Stimulated activated CD8-positive, alpha-beta memory T cell treated with anti-CD3 and anti-CD28 coated beads, Interleukin-7, amount 100 ng/mL, for 24 hours (primary cell): ENCODE measurements at regions not wholly inside any gene's neighbourhood (a gene's known extent, or its start where the extent isn't known, plus 50 kb on each side); places are given as distances from the start of the nearest gene placed in this dataset.
"Not testable (repeated sequence)": the region's sequence is repeated elsewhere in the genome, so short reads cannot be mapped to it uniquely, and the experiment has no call there.

Source experiments
- DNase-seq: peaks from one replicate; pipeline ENCODE4 v3.0.0-alpha.2; 2020; ENCODE audit warnings: low read depth

DNA sequence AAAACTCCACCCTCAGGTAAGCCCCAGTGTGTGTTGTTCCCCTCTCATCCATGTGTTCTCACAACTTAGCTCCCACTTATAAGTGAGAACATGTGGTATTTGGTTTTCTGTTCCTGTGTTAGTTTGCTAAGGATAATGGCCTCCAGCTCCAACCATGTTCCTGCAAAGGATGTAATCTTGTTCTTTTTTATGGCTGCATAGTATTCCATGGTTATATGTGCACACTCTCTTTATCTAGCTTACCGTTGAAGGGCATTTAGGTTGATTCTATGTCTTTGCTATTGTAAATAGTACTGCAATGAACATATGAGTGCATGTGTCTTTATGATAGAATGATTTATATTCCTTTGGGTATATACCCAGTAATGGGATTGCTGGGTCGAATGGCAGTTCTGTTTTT, 124.4 kb upstream of the RANBP3L start:
- DNase-seq, result not testable (repeated sequence)

GRCh38 chr5:36435516-36435915, 133.8 kb upstream of the RANBP3L start:
- no peak for DNase-seq

- DNase-seq, result no peak
Observed at GRCh38 chr5:36436306-36436705, 134.6 kb upstream of the RANBP3L start.

DNA sequence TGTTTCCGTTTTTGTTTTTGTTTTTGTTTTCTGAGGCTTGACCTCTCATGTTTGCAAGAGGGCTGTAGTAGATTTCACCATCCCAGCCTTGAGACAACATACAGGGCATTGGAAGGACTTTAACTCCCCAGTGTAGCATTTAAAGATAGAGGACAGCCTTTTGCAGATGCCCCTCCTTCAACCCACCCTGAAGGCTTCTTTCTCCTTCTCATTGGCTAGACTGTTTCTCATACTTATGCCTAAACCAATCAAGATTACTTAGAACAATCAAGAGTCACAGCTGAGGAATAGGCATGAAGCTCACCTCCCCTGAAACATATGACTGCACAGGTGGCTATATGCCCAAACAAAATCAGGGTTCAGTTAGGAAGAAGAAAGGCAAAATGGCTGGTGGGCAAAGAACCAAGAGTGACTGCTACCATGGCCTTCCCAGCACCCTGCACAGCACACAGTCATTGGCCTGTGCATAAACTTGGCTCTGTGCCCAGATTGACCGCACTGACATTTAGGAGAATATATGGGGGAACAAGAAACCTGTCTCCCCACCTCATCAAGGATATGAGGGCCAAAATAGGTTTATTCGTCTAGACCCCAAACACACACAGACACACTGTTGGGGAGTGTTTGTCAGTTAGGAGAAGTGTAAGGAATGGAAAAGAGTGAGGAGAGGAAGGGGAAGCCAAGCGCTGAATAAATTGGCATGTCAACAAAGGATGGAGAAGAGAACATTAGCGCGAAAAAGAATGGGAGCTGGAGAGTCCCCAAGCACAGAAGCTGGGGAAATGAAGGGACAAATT, 137.3 kb upstream of the RANBP3L start:
- no peak for DNase-seq

DNA sequence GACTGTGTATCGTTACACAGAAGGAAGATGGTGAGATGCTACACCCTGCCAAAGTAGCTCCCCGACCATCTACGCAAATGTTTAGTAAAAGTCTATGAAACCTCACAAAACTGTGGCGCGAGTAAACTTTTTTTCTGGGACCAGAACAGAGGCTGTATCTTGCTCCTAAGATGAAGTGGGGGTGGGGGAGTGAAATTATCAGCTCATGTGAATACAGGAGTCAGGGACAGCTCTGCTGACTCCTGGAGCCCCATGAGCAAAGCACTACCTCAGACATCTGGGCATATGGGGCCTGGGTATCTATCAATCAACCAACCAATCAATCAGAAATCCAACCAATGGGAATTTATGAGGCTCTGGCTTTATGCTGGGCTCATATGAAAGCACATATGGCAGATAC, 138.6 kb upstream of the RANBP3L start:
- no peak for DNase-seq

GRCh38 chr5:36441280-36441679, 139.6 kb upstream of the RANBP3L start:
- no peak for DNase-seq

DNA sequence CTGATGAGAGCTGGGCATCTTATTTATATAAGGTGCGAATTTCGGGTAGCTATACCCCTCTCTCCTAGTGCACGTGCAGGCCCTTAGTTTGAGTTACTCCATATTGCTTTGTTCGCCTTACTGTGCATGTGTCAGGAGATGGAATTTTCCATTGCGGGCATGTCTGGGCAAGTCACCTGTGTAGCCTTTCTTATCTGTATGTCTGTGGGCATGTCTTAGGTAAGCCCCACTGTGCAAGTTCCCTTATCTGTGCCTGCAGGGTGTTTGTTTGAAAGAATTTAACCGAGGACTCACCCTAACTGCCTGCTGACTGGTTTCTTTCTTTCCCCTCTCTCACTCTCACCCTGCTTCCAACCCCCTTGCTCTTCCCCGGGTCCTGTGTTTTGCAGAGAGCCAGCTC, 140.7 kb upstream of the RANBP3L start:
- no peak for DNase-seq

GRCh38 chr5:36442796-36443195, 141.1 kb upstream of the RANBP3L start:
- DNase-seq, result no peak

DNA sequence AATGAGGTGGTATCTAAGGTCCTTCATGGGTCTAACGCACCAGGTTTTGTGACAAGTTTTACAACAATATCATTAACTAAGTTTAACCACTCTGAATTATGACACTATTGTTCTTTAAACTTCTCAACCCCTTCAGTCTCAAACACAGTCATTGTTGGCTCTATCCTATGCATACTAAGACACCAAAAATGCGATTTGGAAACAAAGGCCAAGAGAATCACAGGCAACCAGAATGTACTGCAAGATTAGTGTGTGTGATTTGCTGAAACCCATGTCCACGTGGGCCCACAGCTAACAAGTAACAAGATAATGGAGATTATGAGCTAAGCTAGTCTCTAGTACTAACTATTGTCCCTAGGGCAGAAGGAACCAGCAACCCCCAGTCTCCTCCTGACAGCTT, 142.2 kb upstream of the RANBP3L start:
- no peak for DNase-seq

GRCh38 chr5:36444582-36445418, 143.1 kb upstream of the RANBP3L start:
- DNase-seq, result no peak

GRCh38 chr5:36447776-36448175, 146.1 kb upstream of the RANBP3L start:
- DNase-seq, result no peak

DNA sequence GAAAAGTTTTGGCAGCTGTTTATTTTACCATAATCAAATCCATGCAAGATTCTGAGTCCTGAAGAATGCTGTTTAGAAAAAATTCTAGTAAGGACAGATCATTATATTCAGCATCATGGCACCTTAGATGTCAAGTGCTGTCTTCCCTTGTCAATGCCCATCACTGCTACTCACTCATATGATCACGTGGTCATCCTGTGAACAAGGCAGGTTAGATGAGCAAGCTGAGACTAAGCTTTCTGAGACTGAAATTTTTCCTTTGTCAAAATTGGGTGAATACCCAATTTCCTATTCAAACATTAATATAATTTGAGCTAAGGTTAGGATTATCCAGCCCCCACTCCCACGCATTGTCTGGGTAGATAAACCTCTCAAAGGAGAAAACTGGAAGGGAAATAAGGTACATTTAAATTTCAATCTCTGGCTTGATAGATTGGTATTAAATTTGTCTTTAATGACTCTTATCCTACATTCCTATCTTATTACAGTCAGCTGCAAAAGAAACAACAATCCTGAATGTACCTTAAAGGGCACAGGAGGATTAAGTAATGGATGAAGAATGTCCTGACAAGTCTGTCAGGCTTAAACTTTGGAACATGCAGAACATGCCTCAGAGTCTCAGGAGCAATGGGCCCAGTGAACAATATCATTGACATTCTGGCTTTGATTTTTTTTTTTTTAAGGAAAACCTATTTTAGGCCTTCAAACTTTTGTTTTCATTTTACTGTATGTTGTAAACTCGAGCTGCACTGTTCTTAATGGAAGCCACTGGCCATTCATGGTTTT, 148.7 kb upstream of the RANBP3L start:
- no peak for DNase-seq

DNA sequence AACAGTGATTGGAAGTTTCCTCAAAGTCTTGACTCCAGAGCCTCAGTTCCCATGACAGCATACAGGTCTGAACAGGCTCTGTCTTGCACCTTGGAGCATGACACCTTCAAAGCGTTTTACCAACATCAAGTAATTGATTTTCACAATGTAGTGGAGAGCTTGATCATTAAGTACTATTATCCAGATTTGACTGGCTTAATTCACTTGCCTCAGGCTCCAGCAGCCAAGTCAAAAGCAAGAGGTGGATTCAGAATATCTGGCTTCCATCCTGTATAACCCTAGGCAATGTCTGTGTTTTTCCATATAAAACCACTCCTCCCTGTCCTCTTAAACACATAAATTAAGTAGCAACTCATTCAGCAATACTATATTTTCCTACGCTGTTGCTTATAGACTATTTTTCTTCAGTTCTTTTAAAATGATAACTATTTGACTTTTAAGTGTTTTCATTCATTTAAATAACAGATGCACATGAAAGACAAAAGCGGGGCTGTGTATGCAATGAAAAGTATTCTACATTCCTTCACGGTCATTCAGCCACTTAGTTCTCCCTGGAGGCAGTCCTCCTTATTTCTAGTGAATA, 150.8 kb upstream of the RANBP3L start:
- DNase-seq, result no peak

DNA sequence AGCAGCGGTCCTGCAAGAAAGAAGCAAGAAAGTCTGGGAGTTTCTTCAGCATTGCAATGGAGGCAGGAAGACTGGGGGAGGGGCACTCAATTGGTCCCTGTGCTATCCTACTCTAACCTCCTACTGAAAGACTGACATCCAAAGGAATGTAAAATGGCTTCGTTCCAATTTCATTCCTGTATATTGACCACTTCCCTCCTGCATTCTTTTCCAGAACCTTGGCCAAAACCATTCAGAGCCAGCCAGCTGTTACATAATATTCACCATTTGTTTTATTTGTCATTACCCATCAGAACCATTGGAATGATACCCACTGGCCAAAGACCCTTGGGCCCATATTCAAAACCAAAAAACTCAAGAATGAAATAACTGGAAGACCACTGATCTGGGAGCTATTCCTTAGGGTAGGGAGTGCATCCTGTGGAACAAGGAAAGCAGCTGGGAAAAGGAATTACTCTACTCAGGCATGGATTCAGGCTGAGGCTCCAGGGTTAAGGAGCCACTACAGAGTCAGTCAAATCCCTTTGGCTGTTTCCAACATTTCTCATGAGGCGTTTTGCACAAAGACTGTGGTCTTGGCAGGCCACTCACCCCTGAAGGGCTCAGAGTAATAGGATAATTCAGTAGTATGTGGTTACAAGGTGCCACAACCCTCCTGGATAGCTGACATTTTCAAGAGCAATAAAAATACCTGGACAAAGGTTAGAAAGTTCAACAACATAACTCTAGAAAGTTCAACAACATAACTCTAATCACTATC, 148.7 kb upstream of the SLC1A3 start:
- DNase-seq, result no peak

- no peak for DNase-seq
Observed at GRCh38 chr5:36458746-36459145, 147.7 kb upstream of the SLC1A3 start.

- no peak for DNase-seq
Observed at GRCh38 chr5:36459176-36460135, 146.9 kb upstream of the SLC1A3 start.

DNA sequence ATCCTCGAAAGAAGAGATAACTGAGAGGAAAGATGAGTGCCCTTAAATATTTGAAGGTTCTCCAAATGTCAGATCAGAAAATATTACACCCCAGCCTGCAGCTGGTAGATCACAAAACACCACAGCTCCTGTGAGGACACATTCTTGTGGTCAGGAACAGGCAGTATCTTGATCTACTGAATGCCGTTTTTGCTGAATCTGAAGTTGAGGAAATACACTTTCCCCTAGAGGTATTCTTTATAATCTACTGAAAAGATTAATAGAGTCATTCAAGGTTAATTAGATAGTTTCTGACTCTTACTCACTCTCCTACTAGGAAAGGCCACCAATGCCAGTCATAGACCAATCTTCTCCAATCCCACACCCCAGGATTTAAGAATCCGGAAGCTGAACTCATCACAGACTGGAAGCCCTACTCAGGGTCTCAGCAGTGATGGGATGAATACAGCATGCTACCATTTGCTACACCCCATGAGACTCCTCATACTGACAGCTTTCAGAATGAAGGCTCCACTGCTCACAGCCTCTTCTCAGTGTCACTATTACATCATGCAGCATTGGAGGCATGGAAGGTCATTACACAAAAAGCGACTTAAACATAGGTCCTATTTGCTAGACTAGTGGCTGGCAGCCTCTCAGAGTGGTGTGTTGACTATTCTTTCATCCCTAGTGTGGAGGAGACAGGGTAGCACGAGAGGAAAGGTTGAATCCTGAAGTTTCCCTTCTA, 143.9 kb upstream of the SLC1A3 start:
- DNase-seq, result no peak

GRCh38 chr5:36475942-36476341, 130.5 kb upstream of the SLC1A3 start:
- DNase-seq, result not testable (repeated sequence)

- no peak for DNase-seq
Observed at GRCh38 chr5:36478646-36479317, 127.6 kb upstream of the SLC1A3 start.
